NCI-H187 (cell line): ENCODE measurements at regions not wholly inside any gene's neighbourhood (a gene's known extent, or its start where the extent isn't known, plus 50 kb on each side); places are given as distances from the start of the nearest gene placed in this dataset.
"Not testable (repeated sequence)": the region's sequence is repeated elsewhere in the genome, so short reads cannot be mapped to it uniquely, and the experiment has no call there.

ENCODE experiments used
- DNase-seq, 2 experiments: peaks; one replicate each; lab custom pipeline; 2025; lab: John Stamatoyannopoulos, UW

DNA sequence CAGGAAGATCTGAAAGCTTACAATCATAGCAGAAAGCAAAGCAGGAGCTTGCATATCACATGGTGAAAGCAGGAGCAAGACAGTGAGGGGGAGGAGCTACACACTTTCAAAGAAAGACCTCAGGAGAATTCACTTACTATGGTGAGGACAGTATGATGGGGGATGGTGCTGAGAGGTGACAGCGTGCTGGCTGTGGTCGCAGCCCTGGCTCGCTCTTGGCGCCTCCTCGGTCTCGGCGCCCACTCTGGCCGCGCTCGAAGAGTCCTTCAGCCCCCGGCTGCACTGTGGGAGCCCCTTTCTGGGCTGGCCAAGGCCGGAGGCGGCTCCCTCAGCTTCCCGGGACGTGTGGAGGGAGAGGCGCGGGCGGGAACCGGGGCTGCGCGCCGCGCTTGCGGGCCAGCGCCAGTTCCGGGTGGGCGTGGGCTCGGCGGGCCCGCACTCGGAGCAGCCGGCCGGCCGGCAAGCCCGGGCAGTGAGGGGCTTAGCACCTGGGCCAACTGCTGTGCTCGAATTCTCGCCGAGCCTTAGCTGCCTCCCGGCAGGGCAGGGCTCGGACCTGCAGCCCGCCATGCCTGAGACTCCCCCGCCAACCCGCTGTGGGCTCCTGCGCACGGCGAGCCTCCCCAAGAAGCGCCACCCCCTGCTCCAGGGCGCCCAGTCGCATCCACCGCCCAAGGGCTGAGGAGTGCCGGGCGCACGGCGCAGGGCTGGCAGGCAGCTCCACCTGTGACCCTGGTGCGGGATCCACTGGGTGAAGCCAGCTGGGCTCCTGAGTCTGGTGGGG is 131.9 kb upstream of the SPATS2L start:
- DNase-seq, result no peak

DNA sequence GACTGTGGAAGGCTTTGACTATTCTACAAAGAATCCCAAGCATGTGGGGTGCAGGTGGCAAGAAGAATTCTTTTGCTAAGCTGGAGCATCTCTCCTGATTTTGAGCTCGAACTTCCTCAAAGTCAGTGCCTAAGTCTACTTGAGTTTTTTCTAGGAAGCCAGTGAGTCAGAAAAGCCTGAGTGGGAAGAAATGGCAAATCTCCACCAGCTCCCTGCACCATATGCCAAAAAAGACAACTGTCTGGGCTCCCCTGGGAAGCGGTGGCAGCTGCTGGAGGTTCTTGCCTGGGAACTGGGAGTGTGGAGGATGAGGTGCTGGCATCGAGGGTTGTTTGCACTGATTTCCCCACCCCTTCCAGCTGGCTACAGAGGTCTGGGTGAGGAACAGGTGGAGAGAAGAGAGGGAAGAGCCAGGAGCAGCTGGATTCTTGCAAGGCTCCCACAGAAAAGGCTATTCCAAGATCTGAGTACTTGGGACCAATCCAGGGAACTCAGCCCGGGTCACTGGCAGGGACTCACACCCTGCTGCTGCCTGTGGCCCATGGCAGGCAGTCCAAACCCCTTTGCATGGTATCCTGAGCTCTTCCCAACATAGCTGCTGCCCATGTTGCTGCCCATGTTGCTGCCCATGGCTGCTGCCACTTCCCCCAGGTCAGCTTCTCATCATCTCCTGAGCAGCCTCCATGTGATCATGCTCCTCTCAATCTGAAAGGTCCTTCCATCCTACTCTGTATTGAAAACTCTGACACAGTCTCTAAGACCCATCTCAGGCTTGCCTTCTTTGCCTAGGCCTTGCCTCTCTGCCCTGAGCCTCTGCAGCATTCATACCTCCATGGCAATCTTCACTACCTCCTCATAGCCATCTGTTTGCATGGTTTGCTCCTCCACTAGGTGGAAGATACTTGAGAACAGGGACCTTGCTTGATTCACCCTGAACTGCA is 128.3 kb upstream of the SPATS2L start:
- no peak for DNase-seq

DNA sequence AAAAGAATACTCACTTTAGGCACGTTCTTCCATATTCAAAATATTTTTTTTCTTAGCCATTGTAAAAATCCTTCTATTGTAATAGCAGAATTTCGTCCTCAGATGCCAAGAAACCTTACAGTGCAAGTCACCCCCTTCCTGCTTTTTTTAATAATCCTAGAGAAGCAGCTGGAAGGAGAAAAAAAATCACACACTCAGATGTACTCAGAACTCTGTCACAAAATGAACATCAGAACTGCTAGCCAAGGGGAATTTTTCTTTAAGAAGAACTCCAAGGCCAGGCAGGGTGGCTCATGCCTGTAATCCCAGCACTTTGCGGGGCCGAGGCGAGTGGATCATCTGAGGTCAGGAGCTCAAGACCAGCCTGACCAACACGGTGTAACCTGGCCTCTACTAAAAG is 127.3 kb upstream of the SPATS2L start:
- DNase-seq, result no peak

DNA sequence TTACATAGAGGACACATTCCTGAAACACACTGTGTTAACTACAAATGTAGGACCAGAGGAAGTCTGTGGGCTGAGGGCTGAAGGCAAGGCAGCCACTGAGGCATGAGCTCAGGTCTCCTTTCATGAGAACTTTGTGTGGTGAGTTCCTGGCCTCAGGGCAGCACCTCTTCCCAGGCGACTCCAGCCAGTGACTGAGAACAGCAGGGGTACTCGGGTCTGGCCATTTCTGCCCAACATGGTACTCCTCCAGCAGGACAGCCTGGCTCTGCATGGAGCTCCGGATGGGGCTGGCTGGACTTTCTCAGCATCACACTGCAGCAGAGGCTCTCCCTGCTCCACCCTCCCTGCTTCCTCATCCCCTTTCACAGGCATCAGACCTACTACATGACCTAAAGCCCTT is 125.5 kb upstream of the SPATS2L start:
- no peak for DNase-seq

DNA sequence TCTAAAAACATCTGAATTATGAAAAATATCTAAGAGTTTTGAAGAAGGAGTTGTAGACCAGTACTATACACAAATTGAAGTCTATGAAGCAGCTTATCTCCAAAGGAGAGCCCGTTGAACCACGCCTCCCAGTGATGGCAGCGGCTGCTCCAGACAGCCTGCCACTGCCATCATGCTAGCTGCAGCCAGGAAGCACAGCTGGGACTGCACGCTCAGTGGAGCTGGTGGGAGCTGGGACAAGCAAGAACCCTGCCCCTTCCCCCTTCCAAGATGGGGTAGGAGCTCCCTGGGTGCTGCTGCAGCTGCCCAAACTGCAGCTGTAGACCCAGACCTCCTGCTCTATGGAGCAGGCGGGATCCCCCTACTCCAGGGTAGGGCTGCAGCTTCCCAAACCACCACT is 124.7 kb upstream of the SPATS2L start:
- DNase-seq, result no peak

DNA sequence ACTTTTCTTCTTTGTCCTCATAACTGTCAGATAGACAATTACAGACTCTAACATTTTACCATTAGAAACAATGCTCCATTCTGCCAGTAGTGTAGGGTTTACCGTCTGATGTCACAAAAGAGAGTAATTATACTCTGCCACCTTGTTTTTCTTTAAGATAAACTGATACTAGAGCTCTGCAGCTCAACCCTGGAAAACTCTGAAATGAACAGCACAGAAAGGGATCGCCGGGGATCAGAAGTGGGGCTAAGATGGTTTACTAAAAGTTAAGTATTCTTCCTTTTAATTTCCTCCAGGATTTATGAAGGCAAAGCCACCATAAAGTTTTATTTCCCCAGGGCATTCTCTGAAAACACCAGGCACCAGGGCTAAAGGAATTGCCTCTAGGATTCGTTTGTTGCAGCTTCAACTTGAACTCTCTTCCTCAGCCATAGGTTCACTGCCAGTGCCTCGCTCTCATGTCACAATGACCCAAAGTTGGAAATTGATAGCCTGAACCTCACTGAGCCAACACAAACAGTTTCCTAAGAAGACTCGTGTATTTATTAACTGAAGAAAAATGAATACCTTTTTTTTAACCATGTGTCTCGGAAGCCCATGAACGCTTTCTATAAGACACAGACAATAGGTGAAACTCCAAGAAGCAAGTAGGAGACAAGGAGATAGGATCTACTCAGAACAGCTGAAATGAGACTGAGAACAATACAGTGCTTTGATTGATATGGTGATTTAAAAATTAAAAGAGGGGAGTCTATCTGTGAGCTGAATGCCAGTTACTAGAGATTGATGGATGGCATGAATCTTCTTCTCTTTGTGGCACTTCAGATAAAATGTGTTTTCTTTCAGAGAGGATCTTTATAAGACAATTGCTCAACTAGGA is 121.5 kb upstream of the SPATS2L start:
- no peak for DNase-seq

DNA sequence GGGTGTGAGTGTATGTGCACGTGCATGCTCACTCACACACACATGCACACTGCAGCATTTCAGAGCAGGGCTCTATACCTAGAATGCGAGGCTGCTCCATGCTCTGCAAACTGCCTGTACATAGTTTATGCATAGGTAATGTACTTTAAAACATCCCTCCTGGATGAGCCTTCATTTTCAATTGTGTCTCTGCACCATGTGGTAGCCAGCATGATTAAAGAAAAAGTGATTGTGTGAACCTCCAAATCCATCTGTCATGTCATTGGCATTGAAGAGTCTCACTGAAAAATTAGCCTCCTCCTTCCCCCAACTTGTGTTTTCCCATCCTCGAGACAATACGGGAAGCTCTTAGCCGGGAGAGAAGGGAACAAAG is 120.9 kb upstream of the SPATS2L start:
- no peak for DNase-seq

DNA sequence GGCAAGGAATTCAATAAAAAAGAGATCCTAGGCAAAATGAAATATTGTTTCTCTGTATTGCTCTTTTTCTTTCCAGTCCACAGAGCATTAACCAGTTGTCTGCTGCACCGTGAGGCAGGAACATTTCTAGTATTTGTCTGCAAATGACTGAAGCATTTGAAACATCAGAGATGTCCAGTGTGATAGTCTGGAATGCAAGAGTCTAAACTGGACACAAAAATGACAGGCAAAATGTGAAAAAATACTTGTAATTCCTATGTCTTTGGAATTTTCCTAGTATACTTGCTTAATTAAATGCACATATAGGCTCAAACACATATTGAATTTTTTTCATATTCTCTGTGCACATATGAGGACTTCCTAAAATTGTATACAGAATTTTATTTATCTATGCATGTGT is 120.5 kb upstream of the SPATS2L start:
- DNase-seq, result no peak

DNA sequence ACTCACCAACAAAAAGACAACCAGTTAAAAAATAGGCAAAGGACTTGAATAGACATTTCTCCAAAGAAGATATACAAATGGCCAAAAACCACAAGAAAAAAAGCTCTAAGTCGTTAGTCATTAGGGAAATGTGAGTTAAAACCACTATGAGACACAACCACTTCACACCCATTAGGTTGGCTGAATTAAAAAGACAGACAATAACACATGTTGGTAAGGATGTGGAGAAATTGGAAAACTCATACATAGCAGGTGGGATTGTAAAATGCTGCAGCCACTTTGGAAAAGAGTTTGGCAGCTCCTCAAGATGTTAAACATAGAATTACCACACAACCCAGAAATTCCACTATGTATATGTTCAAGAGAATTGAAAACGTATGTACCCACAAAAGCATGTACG is 117.6 kb upstream of the SPATS2L start:
- no peak for DNase-seq

DNA sequence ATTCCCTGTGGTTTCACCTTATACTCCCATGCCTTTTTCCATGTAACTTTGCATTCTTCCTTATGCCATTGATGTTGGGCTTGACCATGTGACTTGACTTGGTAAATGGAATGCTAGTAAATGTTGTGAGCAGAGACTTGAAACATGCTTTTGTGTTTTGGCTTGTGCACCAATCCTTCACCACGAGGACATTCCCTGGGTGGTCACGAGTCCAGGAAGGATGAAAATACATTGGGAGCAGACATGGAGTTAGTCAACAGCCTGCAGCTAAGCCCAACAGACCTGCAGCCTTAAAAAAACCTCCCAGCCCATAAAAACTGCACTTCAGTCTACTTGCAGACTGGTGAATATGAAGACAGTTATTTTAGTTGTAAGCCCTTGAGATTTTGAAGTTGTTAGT is 116.5 kb upstream of the SPATS2L start:
- no peak for DNase-seq

DNA sequence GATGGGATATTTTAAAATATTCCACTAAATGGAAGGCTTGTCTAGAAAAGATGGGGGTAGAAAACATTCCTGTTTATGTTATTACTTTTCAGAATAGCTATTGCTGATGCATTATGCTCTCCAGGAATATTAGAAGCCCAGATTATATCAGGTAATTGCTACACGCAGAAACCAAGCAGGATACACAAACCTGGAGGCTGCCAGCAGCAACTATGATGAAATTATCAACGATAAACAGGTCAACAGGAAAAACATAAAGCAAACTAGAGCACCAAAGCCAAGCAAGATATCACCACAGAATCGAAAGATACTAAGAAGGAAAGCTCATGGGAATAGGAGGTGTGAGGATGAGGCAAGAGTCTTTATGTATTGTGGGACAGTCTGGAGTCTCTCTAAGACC is 113.2 kb upstream of the SPATS2L start:
- no peak for DNase-seq

DNA sequence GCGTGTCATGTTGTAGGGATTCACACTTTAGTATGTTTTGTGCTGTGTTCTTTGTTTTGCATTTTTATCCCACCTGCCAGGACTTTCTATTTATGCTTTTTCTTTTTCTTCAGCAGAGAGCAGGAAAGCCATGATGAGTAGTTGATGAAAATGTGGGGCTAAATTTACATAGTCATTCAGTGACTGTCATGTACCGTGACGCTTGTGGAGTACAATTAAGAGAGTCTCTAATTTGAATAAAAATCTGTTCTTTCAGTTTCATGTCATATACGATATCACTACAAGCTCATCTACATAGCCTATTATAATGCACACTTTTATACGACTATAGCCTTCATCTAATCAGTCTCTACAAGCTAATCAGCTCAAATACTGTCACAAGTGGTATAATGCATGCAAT is 112.7 kb upstream of the SPATS2L start:
- DNase-seq, result no peak

DNA sequence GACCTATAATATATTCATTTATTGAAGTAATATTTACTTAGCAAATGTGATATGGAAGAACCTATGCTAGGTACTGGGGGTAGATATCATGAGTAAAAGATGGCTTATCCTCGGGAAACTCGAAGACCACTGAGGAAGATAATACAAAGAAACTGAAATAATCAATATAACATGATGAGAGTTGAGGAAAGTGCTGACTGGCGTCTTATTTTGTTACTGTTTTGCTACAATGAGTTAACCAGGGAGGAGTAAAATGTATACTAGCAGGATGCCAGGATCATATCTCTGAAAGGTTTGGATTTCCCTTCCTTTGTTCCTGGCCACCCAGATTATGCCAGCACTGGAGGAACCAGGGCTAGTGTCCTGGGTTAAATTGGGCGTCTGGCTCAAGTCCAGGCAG is 111.7 kb upstream of the SPATS2L start:
- DNase-seq, result no peak

DNA sequence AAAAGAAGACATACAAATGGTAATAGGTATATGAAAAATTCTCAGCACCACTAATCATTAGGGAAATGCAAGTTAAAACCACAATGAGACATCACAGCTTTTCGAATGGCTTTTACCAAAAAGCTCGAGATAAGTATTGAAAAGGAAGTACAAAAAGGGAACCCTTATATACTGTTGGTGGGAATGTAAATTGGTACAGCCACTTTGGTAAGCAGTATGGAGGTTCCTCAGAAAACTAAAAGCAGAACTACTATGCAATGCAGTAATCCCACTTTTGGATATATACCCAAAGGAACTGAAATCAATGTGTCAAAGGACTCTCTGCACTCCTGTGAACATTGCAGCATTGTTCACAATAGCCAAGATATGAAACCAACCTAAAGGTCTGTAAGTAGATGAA is 107.5 kb upstream of the SPATS2L start:
- no peak for DNase-seq

DNA sequence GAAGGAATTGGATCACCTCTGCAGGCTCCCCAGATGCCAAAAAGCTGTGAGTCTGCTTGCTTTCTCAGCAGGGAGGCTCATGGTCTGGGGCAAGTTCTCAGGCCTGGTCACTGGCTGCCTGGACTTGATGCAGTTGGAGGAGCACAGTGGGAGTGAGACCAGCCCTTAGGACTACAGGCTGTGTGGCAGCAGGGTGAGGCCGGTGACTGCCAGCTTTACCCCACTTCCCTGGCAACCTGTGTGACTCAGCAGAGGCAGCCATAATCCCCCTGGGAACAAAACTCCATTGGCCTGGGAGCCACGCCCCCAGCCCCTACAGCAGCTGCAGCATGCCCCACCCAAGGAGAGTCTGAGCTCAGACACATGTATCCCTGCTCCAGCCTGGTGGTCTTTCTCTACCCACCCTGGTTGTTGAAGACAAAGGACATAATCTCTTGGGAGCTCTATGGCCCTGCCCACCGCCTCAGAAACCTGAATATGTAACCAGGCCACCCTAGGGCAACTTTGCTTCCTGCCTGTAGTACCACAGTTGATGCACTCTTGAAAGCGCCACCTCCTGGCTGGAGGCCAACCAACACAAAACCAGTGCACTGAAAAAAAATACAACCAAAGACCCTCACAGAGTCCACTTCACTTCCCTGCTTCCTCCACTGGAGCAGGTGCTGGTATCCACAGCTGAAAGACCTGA is 106.8 kb upstream of the SPATS2L start:
- no peak for DNase-seq

DNA sequence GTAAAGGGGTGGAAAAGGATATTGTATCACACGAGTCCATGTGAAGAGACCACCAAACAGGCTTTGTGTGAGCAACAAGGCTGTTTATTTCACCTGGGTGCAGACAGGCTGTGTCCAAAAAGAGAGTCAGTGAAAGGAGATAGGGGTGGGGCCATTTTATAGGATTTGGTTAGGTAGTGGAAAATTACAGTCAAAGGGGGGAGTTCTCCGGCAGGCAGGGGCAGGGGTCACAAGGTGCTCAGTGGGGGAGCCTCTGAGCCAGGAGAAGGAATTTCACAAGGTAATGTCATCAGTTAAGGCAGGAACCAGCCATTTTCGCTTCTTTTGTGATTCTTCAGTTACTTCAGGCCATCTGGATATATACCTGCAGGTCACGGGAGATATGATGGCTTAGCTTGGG is 104.7 kb upstream of the SPATS2L start:
- not testable (repeated sequence) for DNase-seq

DNA sequence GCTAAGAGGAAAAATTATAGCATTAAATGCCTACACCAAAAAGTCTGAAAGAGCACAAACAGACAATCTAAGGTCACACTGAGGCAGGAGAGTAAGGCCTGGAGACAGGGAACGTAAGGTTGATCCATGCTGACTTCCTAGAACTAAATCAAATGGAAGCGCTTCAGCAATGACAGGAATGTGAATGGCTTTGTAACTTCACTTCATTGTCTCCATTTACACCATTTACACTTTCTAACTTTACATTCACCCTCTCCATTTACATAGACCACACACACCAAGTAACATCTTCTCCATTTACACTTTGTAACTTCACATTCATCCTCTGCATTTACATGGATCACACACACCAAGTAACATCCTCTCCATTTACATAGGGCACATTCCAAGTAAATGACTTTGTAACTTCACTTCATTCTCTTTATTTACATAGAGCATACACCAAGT is 103.1 kb upstream of the SPATS2L start:
- no peak for DNase-seq

DNA sequence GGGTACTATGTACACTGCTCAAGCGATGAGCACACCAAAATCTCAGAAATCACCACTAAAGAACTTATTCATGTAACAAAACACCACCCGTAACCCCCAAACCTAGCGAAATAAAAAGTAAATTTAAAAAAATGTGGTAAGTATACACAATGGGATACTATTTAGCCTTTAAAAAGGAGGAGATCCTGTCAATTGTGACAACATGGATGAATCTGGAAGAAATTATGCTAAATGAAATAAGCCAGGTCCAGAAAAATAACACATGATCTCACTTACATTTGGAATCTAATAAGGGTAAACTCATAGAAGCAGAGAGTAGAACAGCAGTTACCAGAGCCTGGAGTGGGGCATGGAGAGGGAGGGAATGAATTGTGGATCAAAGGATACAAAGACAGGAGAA is 98.5 kb upstream of the SPATS2L start:
- no peak for DNase-seq

DNA sequence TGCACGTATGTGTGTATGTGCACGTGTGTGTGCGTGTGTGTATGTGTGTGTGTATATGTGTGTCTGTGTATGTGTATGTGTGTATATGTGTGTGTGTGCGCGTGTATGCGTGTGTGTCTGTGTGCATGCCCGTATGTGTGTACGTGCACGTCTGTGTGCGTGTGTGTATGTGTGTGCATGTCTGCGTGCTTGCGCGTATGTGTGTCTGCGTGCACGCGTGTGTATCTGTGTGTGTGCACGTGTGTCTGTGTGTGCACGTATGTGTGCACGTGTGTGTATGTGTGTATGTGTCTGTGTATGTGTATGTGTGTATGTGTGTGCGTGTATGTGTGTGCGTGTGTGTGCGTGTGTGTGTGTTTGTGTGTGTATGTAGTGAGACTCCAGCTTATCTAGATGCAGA is 97.5 kb upstream of the SPATS2L start:
- DNase-seq, result no peak

DNA sequence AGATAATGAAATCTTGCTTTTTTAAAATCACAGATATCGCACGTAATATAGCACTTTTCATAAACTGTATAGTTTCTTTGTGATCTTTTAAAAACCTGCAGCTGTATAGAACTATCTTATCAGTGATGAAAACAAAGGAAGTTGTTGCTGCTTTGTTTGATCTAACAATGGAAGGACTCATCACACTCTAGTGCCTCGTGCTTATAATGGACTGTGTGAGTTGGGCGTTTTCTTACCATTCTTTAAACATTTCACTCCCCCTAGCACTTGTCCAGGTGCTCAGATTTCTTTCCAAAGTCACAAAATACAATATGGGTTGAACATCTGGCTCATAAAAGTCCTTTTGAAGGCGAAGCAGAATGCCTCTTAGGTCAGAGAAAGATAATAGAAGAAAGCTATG is 94.8 kb upstream of the SPATS2L start:
- no peak for DNase-seq

DNA sequence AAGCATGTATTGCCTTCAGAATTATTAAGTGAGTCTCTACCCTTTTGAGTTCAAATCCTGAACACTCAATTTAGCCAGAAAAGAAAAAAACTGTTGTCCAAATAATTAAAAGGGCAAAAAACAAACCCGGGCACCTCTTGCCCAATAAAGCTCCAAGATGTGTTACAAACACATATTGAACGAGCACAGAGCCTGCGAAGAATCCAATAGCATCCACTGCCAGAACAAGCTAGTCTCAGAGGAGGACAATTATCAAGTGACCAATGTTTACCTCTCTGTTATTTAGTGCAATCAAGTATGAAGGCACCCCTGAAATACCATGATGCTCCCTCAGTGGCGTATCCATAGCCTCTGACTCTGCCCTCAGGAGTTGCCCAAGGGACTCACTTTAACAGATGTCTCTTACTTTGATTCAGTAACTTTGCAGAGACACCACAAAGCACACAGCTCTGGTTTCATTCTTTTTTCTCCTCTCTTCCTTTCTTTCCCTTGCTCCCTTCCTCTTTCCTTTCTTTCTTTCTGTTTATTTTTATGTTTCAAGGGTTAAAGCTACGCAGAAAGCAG is 93.5 kb upstream of the SPATS2L start:
- no peak for DNase-seq
